BLaER1 treated with 17β-estradiol and CSF1 and Interleukin-3, amounts not matched to agents 10 nM and 100 nM (cell line): ENCODE measurements at regions not wholly inside any gene's neighbourhood (a gene's known extent, or its start where the extent isn't known, plus 50 kb on each side); places are given as distances from the start of the nearest gene placed in this dataset.

Experiments used
- H3K27ac ChIP-seq, 11 experiments: shearing (Covaris generic); formaldehyde crosslinking; 2 replicates each; pipeline ENCODE4 v1.8.1; 2022
- H3K27me3 ChIP-seq, 11 experiments: shearing (Covaris generic); formaldehyde crosslinking; 2 replicates each; pipeline ENCODE4 v1.8.1; 2022
- H3K36me3 ChIP-seq, 11 experiments: shearing (Covaris generic); formaldehyde crosslinking; 2 replicates each; pipeline ENCODE4 v1.8.1; 2022
- H3K4me1 ChIP-seq, 10 experiments: shearing (Covaris generic); formaldehyde crosslinking; 2 replicates each; pipeline ENCODE4 v1.8.1; 2022
- H3K4me2 ChIP-seq, 11 experiments: shearing (Covaris generic); formaldehyde crosslinking; 2 replicates each; pipeline ENCODE4 v1.8.1; 2022
- H3K4me3 ChIP-seq, 10 experiments: shearing (Covaris generic); formaldehyde crosslinking; 2 replicates each; pipeline ENCODE4 v1.8.1; 2022
- H3K9ac ChIP-seq, 11 experiments: shearing (Covaris generic); formaldehyde crosslinking; 2 replicates each; pipeline ENCODE4 v1.8.1; 2022
- H3K9me3 ChIP-seq, 11 experiments: shearing (Covaris generic); formaldehyde crosslinking; replicated peaks in 1 of 11; 2 replicates each; pipeline ENCODE4 v1.8.1; 2022
- H4K20me1 ChIP-seq, 11 experiments: shearing (Covaris generic); formaldehyde crosslinking; 2 replicates each; pipeline ENCODE4 v1.8.1; 2022
- Cebpa-rat ChIP-seq, 11 experiments: shearing (Covaris generic); IDR thresholded peaks; 2 replicates each; pipeline ENCODE4 v1.8.1; 2022

DNA sequence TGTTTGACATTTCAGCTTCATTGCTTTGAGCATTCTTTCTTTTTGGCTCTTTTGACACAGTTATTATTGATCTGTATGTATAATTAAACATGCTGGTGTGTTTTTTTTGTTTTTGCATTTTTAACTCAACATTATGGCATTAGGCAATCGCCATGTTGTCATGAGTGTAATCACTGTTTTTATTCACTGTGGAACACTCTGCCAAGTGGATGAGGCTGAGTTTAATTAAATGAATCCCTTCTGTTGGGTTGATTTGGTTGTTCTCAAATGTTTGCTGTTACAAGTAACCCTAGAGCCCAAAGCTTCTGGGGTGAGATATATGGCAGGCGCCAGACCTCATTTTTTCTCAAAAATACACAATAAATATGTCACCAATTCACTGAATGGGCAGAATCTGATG, 428.1 kb downstream of the MATN1 start:
- Histone ChIP-seq H3K27ac (no peak overlapping the region), H3K4me2 (no peak overlapping the region), H3K9me3 (peaks cover 19 to 60% (median 50%) of the 10 kb centered on the region in 11 experiments), H3K4me3 (no peak overlapping the region), H3K27me3 (no peaks in the 10 kb centered on the region), H4K20me1 (no peaks in the 10 kb centered on the region), H3K9ac (no peak overlapping the region), H3K4me1 (peaks cover 0 to 17% (median 6%) of the 10 kb centered on the region in 10 experiments; a peak in 8 of 20 replicates), H3K36me3 (no peaks in the 10 kb centered on the region)
- TF ChIP-seq Cebpa-rat (IDR thresholded peaks at IDR 0.05), result no peak

DNA sequence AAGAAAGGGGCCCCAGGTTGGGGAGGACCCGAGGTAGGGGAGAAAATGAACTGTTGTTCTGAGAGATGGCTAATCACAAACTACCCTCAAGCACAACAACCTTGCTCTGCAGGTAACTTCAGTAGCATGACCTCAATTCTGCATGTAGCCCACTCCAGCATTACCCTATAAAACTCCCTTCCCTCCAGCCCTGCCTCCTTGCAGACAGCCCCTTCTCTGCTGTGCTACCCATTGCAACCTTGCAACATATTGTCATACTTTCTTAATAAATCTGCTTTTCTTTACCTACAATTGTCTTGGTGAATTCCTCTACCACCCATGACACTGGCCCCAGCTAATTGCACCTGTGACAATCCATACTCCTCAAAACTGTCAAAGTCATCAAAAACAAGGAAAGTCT, 428.9 kb downstream of the MATN1 start:
- peaks cover 14 to 52% (median 43%) of the 10 kb centered on the region in 11 experiments for H3K9me3 ChIP-seq
- no peaks in the 10 kb centered on the region for H3K36me3 ChIP-seq
- H3K4me2 ChIP-seq, result no peak overlapping the region
- peaks cover 0 to 21% (median 6%) of the 10 kb centered on the region in 10 experiments; a peak in 8 of 20 replicates for H3K4me1 ChIP-seq
- TF ChIP-seq Cebpa-rat (IDR thresholded peaks at IDR 0.05), result no peak
- H3K9ac ChIP-seq, result no peak overlapping the region
- no peak overlapping the region for H3K4me3 ChIP-seq
- H3K27ac ChIP-seq, result no peak overlapping the region
- no peaks in the 10 kb centered on the region for H4K20me1 ChIP-seq
- no peaks in the 10 kb centered on the region for H3K27me3 ChIP-seq

DNA sequence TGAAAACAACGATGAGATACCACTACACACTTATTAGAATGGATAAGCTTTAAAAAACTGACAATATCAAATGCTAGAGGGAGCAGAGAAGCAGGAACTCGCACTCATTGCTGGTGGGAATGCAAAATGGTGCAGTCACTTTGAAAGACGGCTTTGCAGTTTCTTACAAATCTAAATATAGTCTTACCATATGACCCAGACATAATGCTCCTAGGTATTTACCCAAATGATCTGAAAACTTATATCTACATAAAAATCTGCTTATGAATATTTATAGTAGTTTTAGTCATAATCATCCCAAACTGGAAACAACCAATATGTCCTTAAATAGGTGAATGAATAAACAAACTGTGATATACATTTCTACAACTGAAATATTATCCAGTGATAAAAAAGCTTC, 430.9 kb downstream of the MATN1 start:
- Histone ChIP-seq H3K4me2 (no peak overlapping the region), H3K36me3 (no peaks in the 10 kb centered on the region), H3K4me1 (peaks cover 0 to 39% (median 16%) of the 10 kb centered on the region in 10 experiments; a peak in 18 of 20 replicates), H3K9me3 (peaks cover 7 to 40% (median 30%) of the 10 kb centered on the region in 11 experiments), H3K27me3 (no peaks in the 10 kb centered on the region), H3K4me3 (no peak overlapping the region), H3K9ac (no peak overlapping the region), H3K27ac (no peak overlapping the region), H4K20me1 (no peaks in the 10 kb centered on the region)
- TF ChIP-seq Cebpa-rat (IDR thresholded peaks at IDR 0.05), result no peak

DNA sequence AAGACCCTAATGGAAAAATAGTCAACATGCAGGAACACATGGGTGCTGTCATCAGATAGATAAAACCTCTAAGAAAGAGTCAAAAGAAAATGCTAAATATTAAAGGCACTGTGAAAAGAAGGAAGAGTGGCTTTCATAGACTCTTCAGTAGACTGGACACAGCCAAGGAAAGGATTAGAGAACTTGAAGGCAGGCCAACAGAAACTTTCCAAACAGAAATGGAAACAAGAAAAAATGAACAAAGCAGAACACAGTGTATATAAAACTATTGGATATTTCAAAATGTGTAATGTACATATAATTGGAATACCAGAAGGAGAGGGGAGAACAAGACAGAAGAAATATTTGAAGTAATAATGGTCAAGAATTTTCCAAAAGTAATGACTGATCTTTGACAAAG, 431.9 kb downstream of the MATN1 start:
- no peak for TF ChIP-seq Cebpa-rat (IDR thresholded peaks at IDR 0.05)
- Histone ChIP-seq H3K4me1 (peaks cover 8 to 48% (median 26%) of the 10 kb centered on the region in 10 experiments), H3K4me2 (peak overlapping the region in 3 of 11 experiments; percentile 4 to 39 (median 5); a peak in 4 of 22 replicates), H4K20me1 (no peaks in the 10 kb centered on the region), H3K27me3 (no peaks in the 10 kb centered on the region), H3K4me3 (no peak overlapping the region), H3K9ac (no peak overlapping the region), H3K36me3 (no peaks in the 10 kb centered on the region), H3K27ac (no peak overlapping the region), H3K9me3 (peaks cover 0 to 31% (median 21%) of the 10 kb centered on the region in 11 experiments; a peak in 18 of 22 replicates)

GRCh38 chr1:30290581-30290980, 432.8 kb downstream of the MATN1 start:
- no peak overlapping the region for H3K27ac ChIP-seq

GRCh38 chr1:30287976-30288375, 435.4 kb downstream of the MATN1 start:
- no peak for TF ChIP-seq Cebpa-rat (IDR thresholded peaks at IDR 0.05)
- Histone ChIP-seq H3K36me3 (no peaks in the 10 kb centered on the region), H3K9ac (no peak overlapping the region), H3K4me2 (peak overlapping the region in 9 of 11 experiments; percentile 58 to 85 (median 77); a peak in 15 of 22 replicates), H4K20me1 (no peaks in the 10 kb centered on the region), H3K27ac (no peak overlapping the region), H3K4me1 (peaks cover 17 to 72% (median 51%) of the 10 kb centered on the region in 10 experiments), H3K27me3 (no peaks in the 10 kb centered on the region), H3K4me3 (no peak overlapping the region), H3K9me3 (peaks cover 6 to 25% (median 20%) of the 10 kb centered on the region in 11 experiments; a peak in 21 of 22 replicates)

More at GRCh38 chr1:30290581-30290980, 432.8 kb downstream of the MATN1 start:
- Histone ChIP-seq H3K9me3 (peaks cover 0 to 27% (median 17%) of the 10 kb centered on the region in 11 experiments; a peak in 17 of 22 replicates), H3K4me2 (peak overlapping the region in 4 of 11 experiments; percentile 24 to 39 (median 31); a peak in 7 of 22 replicates), H4K20me1 (no peaks in the 10 kb centered on the region), H3K36me3 (no peaks in the 10 kb centered on the region), H3K4me1 (peaks cover 9 to 58% (median 35%) of the 10 kb centered on the region in 10 experiments), H3K4me3 (no peak overlapping the region), H3K9ac (no peak overlapping the region), H3K27me3 (no peaks in the 10 kb centered on the region)
- TF ChIP-seq Cebpa-rat (IDR thresholded peaks at IDR 0.05), result no peak

GRCh38 chr1:30286988-30287839, 436.2 kb downstream of the MATN1 start:
- Histone ChIP-seq H3K4me3 (no peak overlapping the region), H3K9me3 (peaks cover 6 to 22% (median 19%) of the 10 kb centered on the region in 11 experiments; a peak in 21 of 22 replicates), H3K27ac (peak overlapping the region in 4 of 11 experiments; percentile 11 to 45 (median 38); a peak in 2 of 22 replicates), H3K4me1 (peaks cover 25 to 80% (median 59%) of the 10 kb centered on the region in 10 experiments), H3K36me3 (no peaks in the 10 kb centered on the region), H3K27me3 (no peaks in the 10 kb centered on the region), H3K4me2 (peak overlapping the region; percentile 45 to 85 (median 75); a peak in 21 of 22 replicates), H4K20me1 (no peaks in the 10 kb centered on the region), H3K9ac (peak overlapping the region in 4 of 11 experiments; percentile 8 to 36 (median 26); a peak in 5 of 22 replicates)
- no peak for TF ChIP-seq Cebpa-rat (IDR thresholded peaks at IDR 0.05)

DNA sequence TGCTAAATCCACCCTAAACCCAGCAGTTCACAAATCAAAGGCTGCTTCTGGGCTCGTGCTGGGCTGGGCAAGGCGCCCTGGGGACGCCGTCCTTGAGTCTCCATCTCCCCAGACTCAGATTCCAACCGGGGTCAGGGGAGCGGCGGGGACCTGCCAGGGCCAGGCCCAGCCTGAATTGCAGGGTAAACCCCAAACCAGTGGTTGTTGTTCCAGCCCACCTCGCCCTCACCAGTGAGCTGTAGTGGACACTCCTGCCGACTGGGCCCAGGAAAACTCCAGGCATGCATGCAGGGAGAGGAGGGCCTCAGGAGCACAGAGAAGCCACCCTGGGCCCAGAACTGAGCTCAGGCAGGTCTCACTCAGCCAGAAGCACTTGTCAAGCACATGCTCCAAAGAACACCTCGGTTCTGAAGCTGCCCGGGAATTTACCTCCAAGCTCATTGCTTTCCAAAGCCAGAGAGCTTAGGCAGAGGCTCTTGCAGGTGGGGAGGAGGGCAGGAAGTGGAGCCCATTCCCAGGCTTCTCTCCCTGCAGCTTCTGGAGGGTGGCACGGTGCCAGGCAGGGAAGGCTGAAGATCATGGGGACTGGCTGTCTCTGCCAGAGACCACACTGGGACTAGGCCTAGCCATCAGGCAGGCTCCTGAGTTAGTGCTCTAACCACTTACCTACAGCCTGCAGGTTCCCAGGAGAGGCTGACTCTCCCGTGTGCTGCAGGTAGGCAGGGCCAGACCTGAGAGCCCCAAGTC, 437.0 kb downstream of the MATN1 start:
- peaks cover 25 to 80% (median 60%) of the 10 kb centered on the region in 10 experiments for H3K4me1 ChIP-seq
- no peak for TF ChIP-seq Cebpa-rat (IDR thresholded peaks at IDR 0.05)
- no peaks in the 10 kb centered on the region for H4K20me1 ChIP-seq
- no peak overlapping the region for H3K4me3 ChIP-seq
- no peaks in the 10 kb centered on the region for H3K27me3 ChIP-seq
- H3K27ac ChIP-seq, result peak overlapping the region in 4 of 11 experiments; percentile 11 to 45 (median 38); a peak in 4 of 22 replicates
- H3K9me3 ChIP-seq, result peaks cover 6 to 22% (median 19%) of the 10 kb centered on the region in 11 experiments; a peak in 21 of 22 replicates
- H3K36me3 ChIP-seq, result no peaks in the 10 kb centered on the region
- H3K4me2 ChIP-seq, result peak overlapping the region; percentile 45 to 85 (median 75); a peak in 21 of 22 replicates
- H3K9ac ChIP-seq, result peak overlapping the region in 4 of 11 experiments; percentile 8 to 36 (median 26); a peak in 5 of 22 replicates
